ENCODE measurements at regions not wholly inside any gene's neighbourhood (a gene's known extent, or its start where the extent isn't known, plus 50 kb on each side); places are given as distances from the start of the nearest gene placed in this dataset.
"Not testable (repeated sequence)": the region's sequence is repeated elsewhere in the genome, so short reads cannot be mapped to it uniquely, and the experiment has no call there.

- DNase-seq, result no peak
Observed at GRCh38 chr6:135555550-135555949, 58.0 kb upstream of the AHI1 start.

GRCh38 chr6:135557582-135557981, 60.0 kb upstream of the AHI1 start:
- DNase-seq, result no peak

- DNase-seq, result not testable (repeated sequence)
Observed at GRCh38 chr6:135565605-135566004, 68.1 kb upstream of the AHI1 start.

GRCh38 chr6:135566311-135567068, 69.0 kb upstream of the AHI1 start:
- DNase-seq, result no peak

GRCh38 chr6:135567375-135568083, 70.0 kb upstream of the AHI1 start:
- no peak for DNase-seq

- no peak for DNase-seq
Observed at GRCh38 chr6:135568379-135568778, 70.8 kb upstream of the AHI1 start.

GRCh38 chr6:135572051-135572450, 74.5 kb upstream of the AHI1 start:
- no peak for DNase-seq

- no peak for DNase-seq
Observed at GRCh38 chr6:135575629-135576028, 78.1 kb upstream of the AHI1 start.

GRCh38 chr6:135576055-135576454, 78.5 kb upstream of the AHI1 start:
- DNase-seq, result no peak

- no peak for DNase-seq
Observed at GRCh38 chr6:135577059-135577538, 79.6 kb upstream of the AHI1 start.

GRCh38 chr6:135578976-135579375, 81.4 kb upstream of the AHI1 start:
- no peak for DNase-seq

- DNase-seq, result no peak
Observed at GRCh38 chr6:135581211-135581610, 83.7 kb upstream of the AHI1 start.

- no peak for DNase-seq
Observed at GRCh38 chr6:135583256-135583761, 85.8 kb upstream of the AHI1 start.

GRCh38 chr6:135586388-135586787, 88.8 kb upstream of the AHI1 start:
- no peak for DNase-seq

- no peak for DNase-seq
Observed at GRCh38 chr6:135586844-135587243, 89.3 kb upstream of the AHI1 start.

GRCh38 chr6:135592276-135592675, 94.7 kb upstream of the AHI1 start:
- no peak for DNase-seq

GRCh38 chr6:135594000-135594399, 96.5 kb upstream of the AHI1 start:
- DNase-seq, result no peak

- no peak for DNase-seq
Observed at GRCh38 chr6:135600086-135600702, 102.7 kb upstream of the AHI1 start.

- no peak for DNase-seq
Observed at GRCh38 chr6:135600931-135601330, 103.4 kb upstream of the AHI1 start.

GRCh38 chr6:135601857-135602256, 104.3 kb upstream of the AHI1 start:
- DNase-seq, result no peak

- DNase-seq, result no peak
Observed at GRCh38 chr6:135603249-135603648, 105.7 kb upstream of the AHI1 start.

- no peak for DNase-seq
Observed at GRCh38 chr6:135604035-135604860, 106.7 kb upstream of the AHI1 start.

Data from right kidney (tissue), 1 donor.